K562 (cell line): ENCODE measurements at regions not wholly inside any gene's neighbourhood (a gene's known extent, or its start where the extent isn't known, plus 50 kb on each side); places are given as distances from the start of the nearest gene placed in this dataset.

Experiments
- ATAC-seq: fragments of 200-7000 bp; cut with Tn5 transposase; 3 replicates; pipeline ENCODE4 v1.9.1; 2020; ENCODE audit warnings: moderate library complexity
- BruUV-seq: library from RNA; stranded (reverse); fragments of 400-500 nt; replicated peaks from 2 replicates; lab custom pipeline; 2021; lab: Mats Ljungman, UMichigan
- CTCF ChIA-PET: fragments of 300-600 bp; formaldehyde crosslinking; extraction: SDS; loops from one replicate; lab custom pipeline; 2021; ENCODE audit warnings: low intra/inter-chr PET ratio; lab: Yijun Ruan, JAX
- POLR2A ChIA-PET: fragments of 300-600, 350-650 bp; sonication (Branson Sonifier 250); formaldehyde crosslinking; extraction: SDS; loops from one replicate; lab custom pipeline; 2021; ENCODE audit warnings: antibody characterized with exemption, inconsistent platforms; lab: Yijun Ruan, JAX
- DNase-seq, 4 experiments: peaks; one replicate each; pipeline versions ENCODE4 v3.0.0 to v3.0.0-alpha.2; 2011 to 2018; ENCODE audit warnings: low spot score in 3 of 4, mixed read lengths in 3 of 4; ENCODE audit errors: extremely low read depth in 1 of 4
- FAIRE-seq: peaks from 2 replicates; lab custom pipeline; 2011; peaks lifted over from hg19 to GRCh38; lab: Jason Lieb, UNC
- H2AFZ ChIP-seq: 2 replicates; pipeline ENCODE4 v1.6.0; 2011; ENCODE audit warnings: low read depth, low read length, control low read depth, inconsistent platforms
- H3K27ac ChIP-seq: fragments of 200-600 bp; 3 replicates; pipeline ENCODE4 v1.8.0; 2011; ENCODE audit warnings: low read depth, mild to moderate bottlenecking, control low read depth, inconsistent platforms, low read length, moderate library complexity, mixed read lengths; ENCODE audit errors: extremely low read depth
- H3K27me3 ChIP-seq, 2 experiments: fragments of 300-600 bp in 1 of 2; 2 replicates in 1 of 2; 3 replicates in 1 of 2; pipeline versions ENCODE4 v1.6.0 to v1.8.0; 2011; ENCODE audit warnings: inconsistent platforms in 2 of 2, low read length in 2 of 2, mild to moderate bottlenecking in 1 of 2, mixed read lengths in 1 of 2, moderate library complexity in 1 of 2; ENCODE audit not compliant: control insufficient read depth in 2 of 2, insufficient read depth in 2 of 2
- H3K36me3 ChIP-seq: fragments of 300-600 bp; 3 replicates; pipeline ENCODE4 v1.8.0; 2011; ENCODE audit warnings: mild to moderate bottlenecking, low read length, inconsistent platforms; ENCODE audit not compliant: control insufficient read depth, insufficient read depth
- H3K4me1 ChIP-seq, 2 experiments: fragments of 200-600 bp in 1 of 2; replicated peaks in 1 of 2; 2 replicates in 1 of 2; 3 replicates in 1 of 2; pipeline versions ENCODE4 v1.5.1 to v1.8.0; 2011; ENCODE audit warnings: inconsistent platforms in 2 of 2, low read length in 2 of 2, mild to moderate bottlenecking in 1 of 2, mixed read lengths in 1 of 2, moderate library complexity in 1 of 2; ENCODE audit not compliant: control insufficient read depth in 2 of 2, insufficient read depth in 2 of 2
- H3K4me2 ChIP-seq: 2 replicates; pipeline ENCODE4 v1.6.1; 2011; ENCODE audit warnings: low read length, control low read depth, inconsistent platforms, mixed read lengths; ENCODE audit not compliant: insufficient read depth
- H3K4me3 ChIP-seq: fragments of 200-600 bp; sonication (generic), shearing (Covaris generic); 2 replicates; pipeline ENCODE4 v1.5.1; 2016; ENCODE audit warnings: control low read depth, inconsistent platforms
- H3K79me2 ChIP-seq: fragments of 200-600 bp; 3 replicates; pipeline ENCODE4 v1.8.0; 2011; ENCODE audit warnings: low read length, inconsistent platforms; ENCODE audit not compliant: control insufficient read depth, insufficient read depth
- H3K9ac ChIP-seq, 2 experiments: 2 replicates each; pipeline versions ENCODE4 v1.6.0 to v1.6.1; 2011; ENCODE audit warnings: low read depth in 2 of 2, low read length in 2 of 2, control low read depth in 1 of 2, inconsistent platforms in 1 of 2, mild to moderate bottlenecking in 1 of 2, mixed read lengths in 1 of 2; ENCODE audit not compliant: insufficient read depth in 1 of 2
- H3K9me1 ChIP-seq: one replicate; pipeline ENCODE4 v1.6.0; 2011; ENCODE audit warnings: inconsistent platforms, mild to moderate bottlenecking, low read length, moderate library complexity; ENCODE audit not compliant: control insufficient read depth, insufficient read depth
- H3K9me3 ChIP-seq: replicated peaks from 2 replicates; pipeline ENCODE4 v1.5.1; 2011; ENCODE audit warnings: low read depth, low read length, inconsistent platforms; ENCODE audit not compliant: control insufficient read depth, insufficient read depth
- H4K20me1 ChIP-seq: replicated peaks from 2 replicates; pipeline ENCODE4 v1.6.1; 2011; ENCODE audit warnings: low read length, inconsistent platforms, mixed read lengths; ENCODE audit not compliant: control insufficient read depth, insufficient read depth
- GTF3C2 ChIP-seq: IDR thresholded peaks from 3 replicates; pipeline ENCODE4 v1.6.1; 2011; ENCODE audit warnings: borderline replicate concordance, mild to moderate bottlenecking, moderate library complexity; ENCODE audit not compliant: insufficient read length; ENCODE audit errors: extremely low read depth
- ILK ChIP-seq: fragments of 450-650 bp; IDR thresholded peaks from 2 replicates; pipeline ENCODE4 v1.6.1; 2016; ENCODE audit warnings: missing genetic modification characterization, low read depth, mild to moderate bottlenecking, missing compliant biosample characterization, moderate library complexity, borderline replicate concordance
- KLF16 ChIP-seq: IDR thresholded peaks from 2 replicates; pipeline ENCODE4 v1.6.1; 2016; ENCODE audit warnings: antibody characterized with exemption
- MED1 ChIP-seq: sonication (generic); formaldehyde crosslinking; IDR thresholded peaks from 2 replicates; pipeline ENCODE4 v1.8.1; 2023; ENCODE audit warnings: missing genetic modification reagents, borderline replicate concordance
- NR2F6 ChIP-seq: fragments of 450-650 bp; formaldehyde crosslinking; IDR thresholded peaks from 2 replicates; pipeline ENCODE4 v1.4.0; 2020; ENCODE audit warnings: mild to moderate bottlenecking
- POLR2G ChIP-seq: fragments of 200-400 bp; formaldehyde crosslinking; IDR thresholded peaks from 2 replicates; pipeline ENCODE4 v1.6.1; 2017; ENCODE audit warnings: low read depth, mild to moderate bottlenecking, antibody characterized with exemption, low read length, moderate library complexity
- RBM17 ChIP-seq: fragments of 200-400 bp; formaldehyde crosslinking; IDR thresholded peaks from 2 replicates; pipeline ENCODE4 v1.6.1; 2017; ENCODE audit warnings: low read depth, mild to moderate bottlenecking, low read length, borderline replicate concordance
- SIN3B ChIP-seq: fragments of 450-650 bp; IDR thresholded peaks from 2 replicates; pipeline ENCODE4 v1.6.1; 2017; ENCODE audit warnings: low read depth, mild to moderate bottlenecking, moderate library complexity
- SMARCA4 ChIP-seq: fragments of 450-650 bp; IDR thresholded peaks from 2 replicates; pipeline ENCODE4 v1.6.1; 2016
- ZBTB34 ChIP-seq: fragments of 250-450 bp; sonication (Bioruptor Pico); IDR thresholded peaks from 2 replicates; pipeline ENCODE4 v1.8.0; 2021; ENCODE audit warnings: mild to moderate bottlenecking, moderate library complexity
- ZNF707 ChIP-seq: fragments of 250-450 bp; sonication (Bioruptor Pico); conservative IDR thresholded peaks from 2 replicates; pipeline ENCODE4 v1.8.0; 2022; ENCODE audit warnings: inconsistent platforms, mild to moderate bottlenecking, moderate library complexity
- WGBS: fragments of 100-300 bp; shearing (Covaris generic); methylation state at CpG from one replicate; pipeline ENCODE4 v1.1.6; 2016; ENCODE audit warnings: low coverage, mixed read lengths; ENCODE audit not compliant: insufficient coverage; ENCODE audit errors: missing lambda C conversion rate; 5-methylcytosine and 5-hydroxymethylcytosine counted together
- in situ Hi-C: fragments of 300-500 bp; cut with MboI; formaldehyde crosslinking; loops from 4 replicates; pipeline ENCODE4 v1.15.0; 2018; ENCODE audit warnings: inconsistent platforms, mixed read lengths
- intact Hi-C: fragments of 100-400 bp; cut with micrococcal nuclease; formaldehyde crosslinking; loops from 2 replicates; pipeline ENCODE4 v1.14.2; 2022

- no peak overlapping the region for H3K4me3 ChIP-seq
- WGBS = 8% methylated on average over 5 of the region's 5 CpGs
- POLR2A ChIA-PET = no interaction called here
- TF ChIP-seq KLF16 (no peak), NR2F6 (CRISPR knock-in tag) (no peak), ZBTB34 (no peak), ZNF707 (no peak), GTF3C2 (no peak), ILK (tag) (no peak), POLR2G (no peak), RBM17 (no peak), MED1 (no peak), SMARCA4 (no peak), SIN3B (no peak)
Observed at GRCh38 chr3:56919137-56919796, 117.5 kb upstream of the ARHGEF3 start.

More at GRCh38 chr3:56919137-56919796, 117.5 kb upstream of the ARHGEF3 start:
- no peaks in the 10 kb centered on the region for H3K9me3 ChIP-seq
- no peak overlapping the region for H3K27ac ChIP-seq
- H3K4me2 ChIP-seq = no peak overlapping the region
- FAIRE-seq (no peak), DNase-seq (no peak), ATAC-seq (no peak)
- no peak overlapping the region for H3K9ac ChIP-seq
- intact Hi-C loops = no loop called here
- no peaks in the 10 kb centered on the region for H3K36me3 ChIP-seq
- no TSS peak for BruUV-seq
- H3K27me3 ChIP-seq = peaks cover 2 to 21% of the 10 kb centered on the region in 2 experiments; a peak in 3 of 5 replicates
- CTCF ChIA-PET = no interaction called here
- H4K20me1 ChIP-seq = no peaks in the 10 kb centered on the region
- H3K4me1 ChIP-seq = no peaks in the 10 kb centered on the region; a peak in 1 of 5 replicates
- in situ Hi-C loops = no loop called here
- H3K79me2 ChIP-seq = no peaks in the 10 kb centered on the region
- no peak overlapping the region for H2AFZ ChIP-seq
- no peaks in the 10 kb centered on the region for H3K9me1 ChIP-seq
